Common myeloid progenitor, CD34-positive (primary cell): ENCODE measurements at regions not wholly inside any gene's neighbourhood (a gene's known extent, or its start where the extent isn't known, plus 50 kb on each side); places are given as distances from the start of the nearest gene placed in this dataset.

Source experiments
- CTCF ChIA-PET: fragments of 350-600 bp; sonication (Branson Sonifier 250); formaldehyde crosslinking; loops from one replicate; lab custom pipeline; 2021; ENCODE audit warnings: antibody characterized with exemption; lab: Charles Lee
- POLR2A ChIA-PET: fragments of 350-600 bp; sonication (Branson Sonifier 250); formaldehyde crosslinking; loops from one replicate; lab custom pipeline; 2021; ENCODE audit warnings: antibody characterized with exemption; lab: Charles Lee
- DNase-seq, 3 donors: peaks; one replicate each; pipeline versions ENCODE4 v3.0.0 to v3.0.0-alpha.2; 2013
- H3K27ac ChIP-seq, 2 experiments: 1 replicate in 1 of 2; 2 replicates in 1 of 2; pipeline ENCODE4 v1.7.0; 2013; ENCODE audit warnings: inconsistent platforms in 2 of 2, low read length in 2 of 2, mild to moderate bottlenecking in 2 of 2, low read depth in 1 of 2, moderate library complexity in 1 of 2; ENCODE audit not compliant: severe bottlenecking in 2 of 2, insufficient read depth in 1 of 2, poor library complexity in 1 of 2
- H3K27me3 ChIP-seq, 5 experiments: replicated peaks in 2 of 5; 1 replicate in 3 of 5; 2 replicates in 2 of 5; pipeline versions ENCODE4 v1.6.1 to v1.7.0; 2013; ENCODE audit warnings: low read length in 4 of 5, mild to moderate bottlenecking in 2 of 5, moderate library complexity in 2 of 5, inconsistent platforms in 1 of 5; ENCODE audit not compliant: insufficient read depth in 5 of 5, control insufficient read depth in 4 of 5
- H3K36me3 ChIP-seq, 4 experiments: 1 replicate in 2 of 4; 2 replicates in 2 of 4; pipeline versions ENCODE4 v1.6.1 to v1.7.0; 2013; ENCODE audit warnings: low read length in 3 of 4, control low read depth in 1 of 4, mild to moderate bottlenecking in 1 of 4; ENCODE audit not compliant: control insufficient read depth in 4 of 4, insufficient read depth in 4 of 4
- H3K4me1 ChIP-seq, 4 experiments: 1 replicate in 3 of 4; 2 replicates in 1 of 4; pipeline versions ENCODE4 v1.6.1 to v1.7.1; 2013; ENCODE audit warnings: low read length in 3 of 4, mild to moderate bottlenecking in 3 of 4, control low read depth in 1 of 4, inconsistent platforms in 1 of 4, moderate library complexity in 1 of 4; ENCODE audit not compliant: control insufficient read depth in 4 of 4, insufficient read depth in 4 of 4; ENCODE audit errors: control extremely low read depth in 1 of 4
- H3K4me3 ChIP-seq, 7 experiments: 1 replicate in 4 of 7; 2 replicates in 3 of 7; pipeline versions ENCODE4 v1.5.1 to v1.7.0; 2013; ENCODE audit warnings: mild to moderate bottlenecking in 7 of 7, low read length in 6 of 7, moderate library complexity in 6 of 7, inconsistent platforms in 2 of 7, low read depth in 2 of 7, control low read depth in 1 of 7; ENCODE audit not compliant: insufficient read depth in 4 of 7, control insufficient read depth in 1 of 7; ENCODE audit errors: extremely low read depth in 1 of 7
- H3K9me3 ChIP-seq, 5 experiments: 1 replicate in 4 of 5; 2 replicates in 1 of 5; pipeline versions ENCODE4 v1.6.1 to v1.7.1; 2013; ENCODE audit warnings: low read length in 4 of 5, mild to moderate bottlenecking in 2 of 5, inconsistent platforms in 1 of 5, low read depth in 1 of 5, moderate library complexity in 1 of 5; ENCODE audit not compliant: control insufficient read depth in 4 of 5, insufficient read depth in 2 of 5; ENCODE audit errors: control extremely low read depth in 1 of 5
- WGBS: methylation state at CpG from one replicate; pipeline ENCODE4 v1.1.5; 2013; ENCODE audit not compliant: insufficient coverage; 5-methylcytosine and 5-hydroxymethylcytosine counted together

DNA sequence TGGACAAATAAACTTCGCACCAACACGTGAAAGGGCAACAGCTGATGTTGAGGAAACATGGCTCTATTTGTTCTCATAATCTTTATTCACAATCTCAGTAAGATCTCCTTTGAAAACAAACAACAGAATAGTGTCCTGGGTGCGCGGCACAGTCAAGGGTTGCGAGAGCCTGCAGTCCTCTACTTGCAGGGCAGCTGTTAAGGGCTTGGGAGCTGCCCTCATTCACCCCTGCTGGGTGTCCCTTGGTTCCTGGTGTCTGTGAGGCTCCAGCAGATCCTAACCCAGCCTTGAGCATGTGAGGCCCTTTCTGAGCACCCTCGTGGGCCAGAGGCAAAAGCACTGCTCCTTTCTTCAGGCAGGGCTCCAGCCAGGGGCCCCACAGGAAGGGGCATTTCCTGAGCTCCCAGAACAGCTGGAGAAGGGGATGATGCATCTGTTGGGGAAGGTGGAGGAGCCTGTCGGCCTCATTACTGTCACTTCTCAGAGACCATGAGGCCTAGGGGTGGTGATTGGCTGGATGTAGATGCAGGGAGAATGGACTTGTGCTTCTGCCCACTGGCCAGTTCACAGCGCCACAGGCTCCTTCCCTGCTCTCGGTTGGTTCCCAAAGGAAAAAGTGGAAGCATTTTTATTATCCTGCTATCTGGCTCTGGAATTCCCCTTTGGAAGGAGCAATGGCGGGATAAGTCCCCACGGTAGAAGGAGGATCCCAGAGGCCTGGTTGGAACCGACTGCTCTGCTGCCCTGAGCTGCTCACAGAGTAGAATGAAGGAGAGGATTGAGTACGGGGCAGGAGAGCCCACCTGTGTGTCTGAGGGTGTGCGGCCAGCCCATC, 51.9 kb upstream of the KLF13 start:
- ChIA-PET CTCF (interaction anchor here (0.6 to 1.7 kb wide), 4 partner anchors 8 to 302 kb away, joined by 3 read pairs; no protein-coding TSS in a partner anchor), POLR2A (interaction anchor here (0.8 kb wide), 1 partner anchor 52 kb away, joined by 3 read pairs; the partner anchor contains the start of gene KLF13)

DNA sequence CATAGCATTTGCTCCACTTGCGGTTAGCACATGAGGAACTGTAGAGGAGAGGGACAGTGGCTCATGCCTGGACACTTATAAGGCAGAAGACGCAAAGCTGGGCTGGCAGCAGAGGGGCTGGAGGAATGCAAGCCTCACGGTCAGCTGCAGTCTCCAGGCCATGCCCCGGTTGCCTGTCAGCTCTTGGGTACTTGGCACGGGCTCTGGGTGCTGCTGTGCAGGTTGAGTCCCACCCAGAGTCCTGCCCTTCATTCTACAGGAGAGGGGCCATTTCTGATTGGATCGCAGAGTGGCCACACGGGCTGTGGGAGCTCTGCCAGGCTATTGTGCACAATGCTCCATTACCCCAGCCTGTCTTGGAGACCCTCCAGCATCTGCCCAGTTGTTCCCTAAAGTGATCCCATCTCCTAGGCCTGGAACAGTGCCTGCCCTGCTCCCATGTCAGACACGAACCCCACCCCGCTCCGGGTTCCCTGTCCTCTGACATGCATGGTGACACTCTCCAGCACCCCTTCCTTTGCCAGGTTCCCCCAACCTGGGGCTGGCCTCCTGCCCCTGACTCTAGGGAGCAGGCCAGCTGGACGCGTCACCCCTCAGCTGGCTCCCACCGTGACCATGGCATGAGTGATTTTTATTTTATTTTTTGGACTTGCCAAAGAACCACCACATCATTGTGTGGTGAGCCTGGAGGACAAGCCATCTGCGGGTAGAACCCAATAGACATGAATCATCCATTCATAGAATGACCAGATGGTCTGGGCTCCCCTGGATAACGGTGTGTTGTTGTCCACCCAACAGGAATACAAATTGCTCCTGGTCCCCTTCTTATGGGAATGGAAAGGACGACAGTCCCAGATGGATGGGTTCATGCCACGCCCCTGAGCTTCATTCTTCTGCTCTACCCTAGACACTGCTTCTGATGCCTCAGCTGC, 51.0 kb upstream of the KLF13 start:
- Histone ChIP-seq H3K27me3 (no peaks in the 10 kb centered on the region), H3K36me3 (no peaks in the 10 kb centered on the region), H3K4me3 (no peak overlapping the region), H3K27ac (no peak overlapping the region), H3K4me1 (peaks cover 0 to 44% (median 36%) of the 10 kb centered on the region in 4 experiments), H3K9me3 (no peaks in the 10 kb centered on the region)
- ChIA-PET POLR2A (no interaction called here), CTCF (interaction anchor here (0.6 to 1.7 kb wide), 4 partner anchors 9 to 303 kb away, joined by 3 read pairs; no protein-coding TSS in a partner anchor)
- 96% methylated on average over 16 of the region's 17 CpGs for WGBS
- no peak for DNase-seq

More for the DNA sequence above, 51.9 kb upstream of the KLF13 start:
- 82% methylated on average over 9 of the region's 14 CpGs for WGBS
- Histone ChIP-seq H3K36me3 (no peaks in the 10 kb centered on the region), H3K4me1 (peaks cover 0 to 52% (median 38%) of the 10 kb centered on the region in 4 experiments), H3K9me3 (no peaks in the 10 kb centered on the region), H3K4me3 (no peak overlapping the region), H3K27ac (no peak overlapping the region), H3K27me3 (no peaks in the 10 kb centered on the region)
- DNase-seq: no peak

DNA sequence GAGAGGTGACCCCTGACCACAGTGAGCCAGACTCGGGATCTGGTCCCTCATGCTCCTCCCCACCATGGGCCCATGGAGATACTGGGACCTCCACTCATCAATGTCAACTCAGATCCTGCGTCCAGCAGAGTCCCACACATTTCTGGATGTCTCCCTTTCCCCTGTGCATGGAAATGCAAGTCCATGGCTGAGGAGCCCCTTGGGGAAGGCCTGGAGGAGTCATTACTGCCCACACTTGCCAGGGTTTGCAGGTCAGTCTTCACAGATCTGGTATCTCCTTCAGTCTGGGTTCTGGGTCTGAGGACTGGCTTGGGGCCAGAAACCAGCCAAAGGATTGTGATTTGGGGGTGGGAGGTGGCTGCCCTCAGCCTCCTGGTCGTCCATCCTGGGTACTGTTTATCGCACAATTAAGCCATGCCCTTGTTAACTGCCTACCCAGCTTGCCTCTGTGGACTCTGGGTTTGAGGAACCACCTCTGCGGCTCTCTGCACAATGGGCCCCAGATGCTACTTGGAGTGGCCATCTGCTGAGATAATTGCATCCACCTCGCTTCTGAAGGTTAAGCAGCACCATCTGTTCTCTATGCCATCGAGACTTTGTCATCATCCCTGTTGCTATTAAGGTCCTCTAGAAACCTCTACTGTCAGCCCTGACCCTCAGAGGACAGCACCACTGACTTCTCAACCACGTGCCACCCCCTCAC, 49.9 kb upstream of the KLF13 start:
- no peak for DNase-seq
- Histone ChIP-seq H3K4me3 (no peak overlapping the region), H3K27ac (no peak overlapping the region), H3K36me3 (no peaks in the 10 kb centered on the region), H3K9me3 (no peaks in the 10 kb centered on the region), H3K27me3 (no peaks in the 10 kb centered on the region), H3K4me1 (peaks cover 0 to 33% (median 28%) of the 10 kb centered on the region in 4 experiments)
- WGBS: 96% methylated on average over 8 of the region's 8 CpGs
- POLR2A ChIA-PET: no interaction called here
- CTCF ChIA-PET: interaction anchor here (1.6 to 1.7 kb wide), 2 partner anchors 8 to 21 kb away, joined by 3 to 4 read pairs; no protein-coding TSS in a partner anchor
